Mucosa of rectum (tissue), 2 donors: ENCODE measurements at regions not wholly inside any gene's neighbourhood (a gene's known extent, or its start where the extent isn't known, plus 50 kb on each side); places are given as distances from the start of the nearest gene placed in this dataset.

Source experiments
- H3K27ac ChIP-seq, 2 donors: one replicate each; pipeline ENCODE4 v1.7.0; 2013; ENCODE audit warnings: inconsistent platforms in 2 of 2, low read depth in 2 of 2, low read length in 2 of 2
- H3K27me3 ChIP-seq, 2 donors: one replicate each; pipeline ENCODE4 v1.7.0; 2013; ENCODE audit warnings: low read length in 2 of 2; ENCODE audit not compliant: control insufficient read depth in 2 of 2, insufficient read depth in 2 of 2
- H3K36me3 ChIP-seq, 2 donors: one replicate each; pipeline ENCODE4 v1.7.0; 2013; ENCODE audit warnings: low read length in 2 of 2; ENCODE audit not compliant: control insufficient read depth in 2 of 2, insufficient read depth in 2 of 2
- H3K4me1 ChIP-seq, 2 donors: one replicate each; pipeline ENCODE4 v1.7.0; 2013; ENCODE audit warnings: low read length in 2 of 2, mild to moderate bottlenecking in 1 of 2; ENCODE audit not compliant: control insufficient read depth in 2 of 2, insufficient read depth in 2 of 2
- H3K4me3 ChIP-seq, 2 donors: one replicate each; pipeline ENCODE4 v1.7.0; 2013; ENCODE audit warnings: low read length in 2 of 2
- H3K9ac ChIP-seq, 2 donors: one replicate each; pipeline ENCODE4 v1.7.0; 2013; ENCODE audit warnings: low read length in 2 of 2, low read depth in 1 of 2, mild to moderate bottlenecking in 1 of 2
- H3K9me3 ChIP-seq, 2 donors: one replicate each; pipeline ENCODE4 v1.7.0; 2013; ENCODE audit warnings: low read length in 2 of 2; ENCODE audit not compliant: control insufficient read depth in 2 of 2
- donor health status: healthy.
- donor health status: Normal muscosa, but diverticular disease.

DNA sequence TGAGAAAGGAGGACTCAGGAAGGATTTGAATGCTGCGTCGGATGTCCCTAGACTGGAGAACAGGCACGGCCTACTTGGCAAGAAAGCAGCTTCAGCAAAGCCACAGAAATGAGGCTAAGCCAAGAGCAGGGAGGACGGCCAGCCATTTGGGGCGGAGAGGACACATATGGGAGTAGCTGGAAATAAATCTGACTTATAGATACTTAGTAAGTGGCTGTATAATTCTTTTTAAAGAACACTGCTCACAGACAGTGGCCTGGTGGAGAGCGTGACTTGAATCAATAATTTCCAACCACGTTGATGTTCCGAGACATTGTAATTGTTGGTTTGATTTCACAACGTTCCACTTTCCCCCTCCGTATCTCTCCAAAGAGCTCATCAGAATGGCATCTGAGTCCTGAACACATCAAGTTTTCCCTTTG lies 67.7 kb upstream of the JCAD start:
- Histone ChIP-seq H3K4me1 (no peaks in the 10 kb centered on the region), H3K27ac (no peak overlapping the region), H3K27me3 (no peaks in the 10 kb centered on the region), H3K9me3 (no peaks in the 10 kb centered on the region), H3K9ac (no peak overlapping the region), H3K36me3 (no peaks in the 10 kb centered on the region), H3K4me3 (no peak overlapping the region)

DNA sequence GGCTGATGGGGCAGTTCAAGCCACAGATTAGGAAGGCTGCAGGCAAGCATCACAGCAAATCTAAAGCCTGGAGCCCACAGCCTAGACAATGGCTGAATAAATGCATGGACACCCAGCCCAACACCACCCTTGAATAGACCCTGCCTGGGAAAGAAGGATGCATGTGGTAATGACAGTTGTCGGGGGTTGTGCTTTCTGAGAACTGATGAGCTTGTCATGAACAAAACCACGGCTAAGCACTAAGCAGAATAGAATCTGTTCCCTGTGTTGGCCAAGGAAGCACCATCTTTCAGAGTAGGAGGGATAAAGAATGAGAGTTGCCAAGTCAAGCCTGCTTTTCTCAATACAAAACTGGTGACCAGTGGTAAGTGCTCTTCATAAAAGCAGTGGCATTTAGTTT lies 66.1 kb upstream of the JCAD start:
- Histone ChIP-seq H3K36me3 (no peaks in the 10 kb centered on the region), H3K9ac (no peak overlapping the region), H3K27ac (no peak overlapping the region), H3K9me3 (no peaks in the 10 kb centered on the region), H3K4me3 (no peak overlapping the region), H3K4me1 (no peaks in the 10 kb centered on the region), H3K27me3 (no peaks in the 10 kb centered on the region)

DNA sequence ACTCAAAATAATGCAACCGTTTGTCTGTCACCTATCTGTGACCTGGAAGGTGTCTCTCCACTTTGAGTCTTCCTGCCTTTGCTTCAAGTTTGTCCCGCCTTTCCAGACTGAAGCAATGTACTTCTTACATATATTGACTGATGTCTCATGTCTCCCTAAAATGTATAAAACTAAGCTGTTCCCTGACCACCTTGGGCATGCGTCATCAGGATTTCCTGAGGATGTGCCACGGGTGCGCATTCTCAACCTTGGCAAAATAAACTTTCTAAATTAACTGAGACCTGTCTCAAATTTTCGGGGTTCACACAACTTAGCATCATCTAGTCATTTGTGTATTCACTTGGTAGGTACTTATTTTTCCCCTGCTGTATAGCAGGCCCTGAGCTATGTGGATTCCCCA lies 65.3 kb upstream of the JCAD start:
- no peaks in the 10 kb centered on the region for H3K4me1 ChIP-seq
- H3K27ac ChIP-seq, result no peak overlapping the region
- H3K9ac ChIP-seq, result no peak overlapping the region
- no peaks in the 10 kb centered on the region for H3K27me3 ChIP-seq
- H3K4me3 ChIP-seq, result no peak overlapping the region
- no peaks in the 10 kb centered on the region for H3K36me3 ChIP-seq
- no peaks in the 10 kb centered on the region for H3K9me3 ChIP-seq

DNA sequence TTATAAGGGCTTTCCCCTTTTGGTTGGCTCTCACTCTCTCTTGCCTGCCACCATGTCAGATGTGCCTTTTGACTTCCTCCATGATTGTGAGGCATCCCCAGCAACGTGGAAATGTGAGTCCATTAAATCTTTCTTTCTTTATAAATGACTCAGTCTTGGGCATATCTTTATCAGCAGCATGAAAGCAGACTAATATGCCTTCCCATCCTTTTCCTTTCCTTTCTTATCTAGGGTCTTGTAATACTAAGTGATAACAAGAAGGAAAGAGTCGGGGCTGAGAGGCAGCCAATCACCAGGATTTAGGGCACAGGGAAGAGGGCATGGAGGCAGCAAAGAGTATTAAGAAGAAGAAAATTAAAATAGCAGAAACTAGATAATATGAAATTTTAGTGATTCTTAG lies 62.0 kb upstream of the JCAD start:
- Histone ChIP-seq H3K9me3 (no peaks in the 10 kb centered on the region), H3K36me3 (no peaks in the 10 kb centered on the region), H3K9ac (no peak overlapping the region), H3K27ac (no peak overlapping the region), H3K4me3 (no peak overlapping the region), H3K4me1 (no peaks in the 10 kb centered on the region), H3K27me3 (no peaks in the 10 kb centered on the region)

DNA sequence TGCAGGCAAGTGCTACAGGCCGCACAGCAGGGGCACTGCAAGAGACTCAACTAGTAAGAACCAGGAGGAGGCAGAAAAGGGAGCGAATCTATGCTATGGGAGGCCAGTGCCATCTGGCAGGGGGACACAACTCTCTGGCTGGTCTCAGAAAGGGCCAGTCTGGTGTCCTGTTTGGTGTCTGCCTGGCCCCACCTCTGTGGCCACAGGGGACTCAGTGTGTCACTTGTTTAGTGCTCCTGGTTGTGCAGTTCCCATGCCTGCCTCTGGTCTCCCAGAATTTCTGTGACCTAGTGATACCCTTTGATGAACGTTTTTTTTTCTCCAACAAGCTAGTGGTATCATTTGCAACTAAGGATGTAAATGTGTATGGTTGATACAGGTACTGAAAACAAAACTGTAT lies 59.2 kb upstream of the JCAD start:
- Histone ChIP-seq H3K4me1 (no peaks in the 10 kb centered on the region), H3K9ac (no peak overlapping the region), H3K4me3 (no peak overlapping the region), H3K27me3 (no peaks in the 10 kb centered on the region), H3K36me3 (no peaks in the 10 kb centered on the region), H3K9me3 (no peaks in the 10 kb centered on the region), H3K27ac (no peak overlapping the region)

DNA sequence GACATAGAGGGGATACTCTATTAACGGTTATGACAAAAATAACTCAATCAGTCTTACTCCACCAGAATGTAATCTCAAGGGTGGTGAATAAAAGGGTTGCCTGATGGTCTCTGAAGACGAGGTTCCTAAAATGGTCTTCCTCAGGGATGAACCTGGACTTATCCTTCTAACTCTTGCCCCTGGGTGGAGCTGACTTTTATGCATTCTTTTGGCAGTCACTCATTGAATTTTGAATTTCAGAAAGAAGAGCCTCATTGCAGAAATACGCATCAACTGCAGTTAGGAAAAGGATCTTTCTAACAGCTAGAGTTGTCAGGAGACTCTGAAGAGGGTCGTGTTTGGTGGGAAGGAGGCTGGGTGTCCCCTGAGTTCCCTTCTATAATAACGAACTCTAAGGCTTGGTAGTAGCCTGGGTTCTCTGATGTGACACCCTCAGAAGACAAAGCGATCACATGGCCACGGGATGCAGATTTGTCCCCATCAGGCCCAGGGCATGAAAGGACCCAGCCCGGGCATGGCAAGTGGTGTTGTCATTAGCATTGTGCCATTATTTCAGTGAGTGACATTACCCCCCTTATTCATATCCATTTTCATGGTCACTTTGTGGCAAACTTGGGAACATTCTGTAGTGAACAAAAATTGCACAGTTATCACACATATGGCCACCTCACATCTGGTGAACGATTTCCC lies 58.6 kb upstream of the JCAD start:
- Histone ChIP-seq H3K36me3 (no peaks in the 10 kb centered on the region), H3K27ac (no peak overlapping the region), H3K4me3 (no peak overlapping the region), H3K9me3 (no peaks in the 10 kb centered on the region), H3K4me1 (no peaks in the 10 kb centered on the region), H3K27me3 (no peaks in the 10 kb centered on the region), H3K9ac (no peak overlapping the region)

DNA sequence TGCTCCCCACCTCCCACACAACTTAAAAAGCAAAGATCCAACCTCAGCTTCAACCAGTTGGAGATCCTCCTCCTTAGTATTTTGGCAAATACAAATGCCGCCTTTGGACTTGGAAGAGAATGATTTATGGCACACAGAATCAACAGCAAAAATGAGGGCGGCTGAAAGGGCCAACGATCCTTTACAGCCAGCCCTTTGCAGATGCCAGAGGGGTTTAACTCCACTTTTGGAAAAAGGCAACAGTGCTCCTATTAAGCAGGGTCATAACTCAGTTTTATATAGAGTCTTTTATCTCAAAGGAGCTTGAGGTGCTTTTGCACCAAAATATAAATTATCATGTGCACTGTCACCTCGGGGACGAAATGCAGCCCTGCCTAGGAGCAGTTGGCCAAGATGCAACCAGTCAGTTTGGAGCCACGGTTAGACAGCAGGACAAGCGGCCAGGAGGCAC lies 56.7 kb upstream of the JCAD start:
- Histone ChIP-seq H3K36me3 (no peaks in the 10 kb centered on the region), H3K27ac (no peak overlapping the region), H3K27me3 (no peaks in the 10 kb centered on the region), H3K9ac (no peak overlapping the region), H3K4me3 (no peak overlapping the region), H3K9me3 (no peaks in the 10 kb centered on the region), H3K4me1 (no peaks in the 10 kb centered on the region)

DNA sequence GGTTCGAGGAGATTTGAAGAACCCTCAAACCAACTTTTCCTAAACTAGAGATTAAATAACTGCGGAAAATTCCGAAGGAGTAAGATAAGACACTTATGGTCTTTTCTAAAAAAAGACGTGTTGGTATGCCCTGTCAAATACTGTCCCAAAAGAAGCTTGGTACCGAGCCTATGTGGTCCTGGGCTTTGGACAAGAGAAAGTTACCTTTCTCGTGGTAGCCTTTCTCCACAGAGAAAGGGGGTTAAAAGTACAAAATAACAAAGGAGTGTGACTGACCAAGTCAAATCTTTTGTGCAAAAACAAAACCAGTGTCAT lies 56.2 kb upstream of the JCAD start:
- Histone ChIP-seq H3K4me3 (no peak overlapping the region), H3K9me3 (no peaks in the 10 kb centered on the region), H3K36me3 (no peaks in the 10 kb centered on the region), H3K9ac (no peak overlapping the region), H3K4me1 (no peaks in the 10 kb centered on the region), H3K27ac (no peak overlapping the region), H3K27me3 (no peaks in the 10 kb centered on the region)

DNA sequence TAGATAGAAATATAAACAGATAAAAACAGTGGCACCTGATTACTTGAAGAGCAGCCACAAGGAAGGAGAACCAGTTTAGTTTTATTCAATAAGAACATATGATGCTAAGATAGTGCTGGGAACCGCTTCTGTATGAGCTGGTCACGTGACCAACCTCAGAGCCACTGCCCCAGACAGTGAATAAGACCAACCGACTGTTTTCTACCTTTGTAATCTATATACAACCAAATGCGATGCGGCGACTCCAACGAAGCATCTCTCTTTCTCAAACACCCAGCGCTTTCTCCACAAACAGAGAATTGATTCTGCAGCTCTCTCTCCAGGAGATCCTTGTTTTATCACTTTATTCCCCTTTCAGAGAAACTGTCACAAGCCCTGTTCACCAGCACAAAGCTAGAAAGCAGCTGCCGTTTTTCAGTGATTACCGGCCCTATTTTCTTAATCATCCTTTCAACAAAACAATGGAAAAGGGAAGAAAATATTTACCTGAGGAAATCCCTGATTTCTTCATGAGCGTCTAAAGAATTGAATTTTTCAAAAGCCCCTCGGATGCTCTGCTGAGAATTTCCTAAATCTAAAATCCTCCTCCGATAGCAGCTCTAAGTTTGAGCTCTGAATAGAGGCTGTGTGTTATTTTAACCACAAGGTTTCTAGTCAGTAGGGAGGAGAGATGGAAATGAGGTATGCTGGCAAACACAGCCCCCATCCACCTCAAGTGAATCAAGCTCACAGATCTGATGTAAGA lies 55.7 kb upstream of the JCAD start:
- H3K27ac ChIP-seq, result no peak overlapping the region

DNA sequence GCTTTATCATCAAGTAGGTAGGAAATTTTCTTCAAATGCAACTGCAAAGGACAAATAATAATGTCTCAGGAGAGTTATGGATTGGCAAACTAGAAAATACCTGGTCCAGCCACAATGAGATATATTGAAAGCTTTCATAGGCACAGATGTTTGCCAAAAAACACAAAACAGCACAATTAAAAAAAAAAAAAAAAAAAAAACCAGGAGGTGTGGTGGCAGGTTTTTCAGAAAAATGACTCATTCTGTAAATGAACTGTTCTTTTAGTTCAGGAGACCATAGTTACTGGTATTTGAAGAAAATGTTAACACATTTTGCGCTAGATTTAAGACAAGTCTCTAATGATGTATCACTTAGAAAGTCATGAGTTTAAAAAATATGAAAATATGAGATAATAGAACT lies 55.0 kb upstream of the JCAD start:
- no peaks in the 10 kb centered on the region for H3K36me3 ChIP-seq
- H3K4me3 ChIP-seq, result no peak overlapping the region
- no peak overlapping the region for H3K9ac ChIP-seq
- no peaks in the 10 kb centered on the region for H3K9me3 ChIP-seq
- no peak overlapping the region for H3K27ac ChIP-seq
- H3K27me3 ChIP-seq, result no peaks in the 10 kb centered on the region
- no peaks in the 10 kb centered on the region for H3K4me1 ChIP-seq

More for the DNA sequence above, 55.7 kb upstream of the JCAD start:
- no peaks in the 10 kb centered on the region for H3K9me3 ChIP-seq
- H3K9ac ChIP-seq, result no peak overlapping the region
- no peaks in the 10 kb centered on the region for H3K4me1 ChIP-seq
- no peaks in the 10 kb centered on the region for H3K27me3 ChIP-seq
- no peaks in the 10 kb centered on the region for H3K36me3 ChIP-seq
- H3K4me3 ChIP-seq, result no peak overlapping the region
